SK-N-MC (cell line): ENCODE measurements at regions not wholly inside any gene's neighbourhood (a gene's known extent, or its start where the extent isn't known, plus 50 kb on each side); places are given as distances from the start of the nearest gene placed in this dataset.

Experiments
- EZH2 ChIP-seq: fragments of 200-600 bp; sonication (generic); IDR thresholded peaks from one replicate; pipeline ENCODE4 v1.6.1; 2017; ENCODE audit warnings: antibody characterized with exemption
- FOXP2 ChIP-seq: optimal IDR thresholded peaks from 2 replicates; pipeline ENCODE3; 2011; ENCODE audit warnings: mild to moderate bottlenecking, moderate library complexity; ENCODE audit not compliant: insufficient read depth; ENCODE audit errors: extremely low read length, control extremely low read depth
- POLR2AphosphoS5 ChIP-seq: IDR thresholded peaks from 2 replicates; pipeline ENCODE4 v1.6.1; 2012; ENCODE audit warnings: mild to moderate bottlenecking, low read depth, low read length, borderline replicate concordance

GRCh38 chr7:41574377-41574776 lies 128.5 kb downstream of the INHBA start:
- TF ChIP-seq POLR2AphosphoS5 (no peak), EZH2 (no peak), FOXP2 (no peak)
